Right lobe of liver (tissue), 4 donors: ENCODE measurements at regions not wholly inside any gene's neighbourhood (a gene's known extent, or its start where the extent isn't known, plus 50 kb on each side); places are given as distances from the start of the nearest gene placed in this dataset.

ENCODE experiments used
- POLR2A ChIP-seq: fragments of 450-650 bp; IDR thresholded peaks from one replicate; pipeline ENCODE4 v1.6.1; 2017; ENCODE audit warnings: antibody characterized with exemption, mild to moderate bottlenecking
- TF ChIP-seq, protein P1 (sequence below), 4 donors: fragments of 200-600 bp in 3 of 4; fragments of 450-650 bp in 1 of 4; IDR thresholded peaks; one replicate each; pipeline versions ENCODE4 v1.5.1 to v1.8.0; 2016 to 2022; ENCODE audit warnings: antibody characterized with exemption in 4 of 4, mild to moderate bottlenecking in 2 of 4
- donor health status: DM: no; HTN: no; CAD: no.
- donor health status: DM: no; HTN: no; CAD: no.
- donor health status: DM: no; HTN: yes; CAD: no.

DNA sequence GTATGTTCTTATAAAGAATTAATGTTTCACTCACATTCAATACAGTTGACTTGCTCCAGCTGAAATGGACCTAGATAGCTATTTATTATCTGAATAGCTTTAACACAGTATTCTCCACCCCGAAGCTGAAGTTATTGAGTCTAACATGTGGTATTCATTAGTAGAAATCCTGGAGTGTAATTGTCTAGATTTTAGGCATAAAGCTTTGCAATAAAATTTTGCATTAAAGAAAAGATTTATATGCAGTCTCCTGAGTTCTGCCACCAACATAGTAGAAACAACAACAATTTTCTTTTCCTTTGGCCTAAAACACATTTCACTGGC is 90.2 kb upstream of the DCLK2 start:
- TF ChIP-seq, protein P1, sequence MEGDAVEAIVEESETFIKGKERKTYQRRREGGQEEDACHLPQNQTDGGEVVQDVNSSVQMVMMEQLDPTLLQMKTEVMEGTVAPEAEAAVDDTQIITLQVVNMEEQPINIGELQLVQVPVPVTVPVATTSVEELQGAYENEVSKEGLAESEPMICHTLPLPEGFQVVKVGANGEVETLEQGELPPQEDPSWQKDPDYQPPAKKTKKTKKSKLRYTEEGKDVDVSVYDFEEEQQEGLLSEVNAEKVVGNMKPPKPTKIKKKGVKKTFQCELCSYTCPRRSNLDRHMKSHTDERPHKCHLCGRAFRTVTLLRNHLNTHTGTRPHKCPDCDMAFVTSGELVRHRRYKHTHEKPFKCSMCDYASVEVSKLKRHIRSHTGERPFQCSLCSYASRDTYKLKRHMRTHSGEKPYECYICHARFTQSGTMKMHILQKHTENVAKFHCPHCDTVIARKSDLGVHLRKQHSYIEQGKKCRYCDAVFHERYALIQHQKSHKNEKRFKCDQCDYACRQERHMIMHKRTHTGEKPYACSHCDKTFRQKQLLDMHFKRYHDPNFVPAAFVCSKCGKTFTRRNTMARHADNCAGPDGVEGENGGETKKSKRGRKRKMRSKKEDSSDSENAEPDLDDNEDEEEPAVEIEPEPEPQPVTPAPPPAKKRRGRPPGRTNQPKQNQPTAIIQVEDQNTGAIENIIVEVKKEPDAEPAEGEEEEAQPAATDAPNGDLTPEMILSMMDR (IDR thresholded peaks at IDR 0.05): no peak
- TF ChIP-seq POLR2A: no peak
